SK-N-SH (cell line): ENCODE measurements at regions not wholly inside any gene's neighbourhood (a gene's known extent, or its start where the extent isn't known, plus 50 kb on each side); places are given as distances from the start of the nearest gene placed in this dataset.

Source experiments
- CTCF ChIA-PET: fragments of 300-600, 350-600 bp; formaldehyde crosslinking; extraction: SDS; loops from one replicate; lab custom pipeline; 2021; lab: Yijun Ruan, JAX
- POLR2A ChIA-PET: fragments of 350-600 bp; sonication (Branson Sonifier 250); formaldehyde crosslinking; extraction: SDS; loops from one replicate; lab custom pipeline; 2020; ENCODE audit warnings: antibody characterized with exemption, inconsistent platforms; lab: Yijun Ruan, JAX
- DNase-seq: peaks from one replicate; pipeline ENCODE4 v3.0.0; 2012
- H2AFZ ChIP-seq: fragments of 200-600 bp; sonication (generic); 2 replicates; pipeline ENCODE4 v1.8.1; 2016; ENCODE audit warnings: antibody characterized with exemption, mild to moderate bottlenecking, low read depth
- H3F3A ChIP-seq: fragments of 200-600 bp; sonication (generic); replicated peaks from 2 replicates; pipeline ENCODE3; 2016; ENCODE audit warnings: antibody characterized with exemption, mild to moderate bottlenecking; ENCODE audit not compliant: insufficient read depth
- H3K27ac ChIP-seq, 2 experiments: fragments of 200-500 bp in 1 of 2; fragments of 200-600 bp in 1 of 2; sonication (Bioruptor generic) in 1 of 2; sonication (generic), shearing (Covaris generic) in 1 of 2; 2 replicates each; pipeline versions ENCODE4 v1.5.1 to v1.6.1; 2014 to 2016; ENCODE audit warnings: low read depth in 2 of 2, inconsistent platforms in 1 of 2, low read length in 1 of 2, mild to moderate bottlenecking in 1 of 2, mixed read lengths in 1 of 2
- H3K27me3 ChIP-seq: fragments of 200-600 bp; sonication (generic), shearing (Covaris generic); 2 replicates; pipeline ENCODE4 v1.6.1; 2016; ENCODE audit warnings: mixed run types; ENCODE audit not compliant: insufficient read depth
- H3K36me3 ChIP-seq, 2 experiments: fragments of 200-500 bp in 1 of 2; fragments of 200-600 bp in 1 of 2; sonication (Bioruptor generic) in 1 of 2; sonication (generic) in 1 of 2; replicated peaks in 1 of 2; 2 replicates each; pipeline versions ENCODE3 to v1.5.1; 2014 to 2016; ENCODE audit warnings: low read length in 1 of 2, mild to moderate bottlenecking in 1 of 2; ENCODE audit not compliant: insufficient read depth in 2 of 2, control insufficient read depth in 1 of 2
- H3K4me1 ChIP-seq, 2 experiments: fragments of 200-500 bp in 1 of 2; fragments of 200-600 bp in 1 of 2; sonication (Bioruptor generic) in 1 of 2; sonication (generic), shearing (Covaris generic) in 1 of 2; 2 replicates each; pipeline versions ENCODE4 v1.5.1 to v1.6.1; 2014 to 2016; ENCODE audit warnings: low read depth in 1 of 2, low read length in 1 of 2, mixed run types in 1 of 2; ENCODE audit not compliant: insufficient read depth in 2 of 2, control insufficient read depth in 1 of 2
- H3K4me2 ChIP-seq: fragments of 200-600 bp; sonication (generic), shearing (Covaris generic); 2 replicates; pipeline ENCODE4 v1.6.1; 2017; ENCODE audit warnings: mixed run types
- H3K4me3 ChIP-seq, 2 experiments: fragments of 200-500 bp in 1 of 2; fragments of 200-600 bp in 1 of 2; sonication (Bioruptor generic) in 1 of 2; sonication (generic), shearing (Covaris generic) in 1 of 2; 2 replicates each; pipeline versions ENCODE4 v1.5.1 to v1.8.1; 2014 to 2016; ENCODE audit warnings: low read depth in 2 of 2, inconsistent platforms in 1 of 2, low read length in 1 of 2, mild to moderate bottlenecking in 1 of 2, mixed read lengths in 1 of 2, moderate library complexity in 1 of 2
- H3K79me2 ChIP-seq: fragments of 200-600 bp; sonication (generic); 2 replicates; pipeline ENCODE4 v1.8.1; 2017; ENCODE audit warnings: mild to moderate bottlenecking; ENCODE audit not compliant: insufficient read depth
- H3K9ac ChIP-seq: fragments of 200-600 bp; sonication (generic); 2 replicates; pipeline ENCODE4 v1.6.1; 2017; ENCODE audit warnings: mixed run types
- H3K9me2 ChIP-seq: fragments of 200-600 bp; sonication (generic); 2 replicates; pipeline ENCODE4 v1.6.1; 2017; ENCODE audit warnings: mixed run types
- H3K9me3 ChIP-seq: fragments of 200-600 bp; sonication (generic); 2 replicates; pipeline ENCODE4 v1.6.1; 2017; ENCODE audit warnings: mixed run types, mild to moderate bottlenecking, moderate library complexity
- H4K20me1 ChIP-seq: fragments of 200-600 bp; sonication (generic); 2 replicates; pipeline ENCODE4 v1.6.1; 2017; ENCODE audit warnings: mild to moderate bottlenecking, mixed run types; ENCODE audit not compliant: insufficient read depth
- CHD2 ChIP-seq: fragments of 150-350 bp; IDR thresholded peaks from 2 replicates; pipeline ENCODE4 v1.6.1; 2018; ENCODE audit warnings: low read length; ENCODE audit not compliant: partially characterized antibody
- EP300 ChIP-seq, 2 experiments: IDR thresholded peaks; 2 replicates each; pipeline versions ENCODE4 v1.4.0 to v1.6.1; 2012; ENCODE audit warnings: borderline replicate concordance in 1 of 2, low read depth in 1 of 2, low read length in 1 of 2
- MEF2A ChIP-seq: IDR thresholded peaks from 2 replicates; pipeline ENCODE4 v1.4.0; 2012; ENCODE audit warnings: low read depth, borderline replicate concordance
- NRF1 ChIP-seq: IDR thresholded peaks from 2 replicates; pipeline ENCODE4 v1.6.1; 2012; ENCODE audit warnings: low read depth, mild to moderate bottlenecking, low read length
- POLR2AphosphoS5 ChIP-seq: IDR thresholded peaks from 2 replicates; pipeline ENCODE4 v1.6.1; 2012; ENCODE audit warnings: low read depth, low read length
- RXRA ChIP-seq: IDR thresholded peaks from 2 replicates; pipeline ENCODE4 v1.4.0; 2012; ENCODE audit warnings: low read depth, mild to moderate bottlenecking, borderline replicate concordance
- SMC3 ChIP-seq: IDR thresholded peaks from 2 replicates; pipeline ENCODE4 v1.6.1; 2012; ENCODE audit warnings: low read depth, low read length, improper control_type of control experiment
- WGBS: methylation state at CpG from one replicate; pipeline ENCODE4 v1.1.6; 2017; ENCODE audit warnings: low lambda C conversion rate; 5-methylcytosine and 5-hydroxymethylcytosine counted together
- TF ChIP-seq, protein P1 (sequence below): fragments of 200-600 bp; sonication (generic); IDR thresholded peaks from 2 replicates; pipeline ENCODE4 v1.6.1; 2017; ENCODE audit warnings: antibody characterized with exemption, mild to moderate bottlenecking, moderate library complexity

- Histone ChIP-seq H3K9me3 (no peaks in the 10 kb centered on the region), H3K9me2 (no peaks in the 10 kb centered on the region), H3K9ac (no peak overlapping the region), H3K4me1 (peaks cover 0 to 10% of the 10 kb centered on the region in 2 experiments; a peak in 2 of 4 replicates), H3K79me2 (no peaks in the 10 kb centered on the region), H3K27ac (no peak overlapping the region), H3K36me3 (no peaks in the 10 kb centered on the region), H2AFZ (no peak overlapping the region), H4K20me1 (no peaks in the 10 kb centered on the region), H3K4me3 (no peak overlapping the region), H3F3A (no peaks in the 10 kb centered on the region), H3K4me2 (no peak overlapping the region), H3K27me3 (no peaks in the 10 kb centered on the region)
- no peak for TF ChIP-seq NRF1
- no peak for TF ChIP-seq SMC3
- TF ChIP-seq, protein P1, sequence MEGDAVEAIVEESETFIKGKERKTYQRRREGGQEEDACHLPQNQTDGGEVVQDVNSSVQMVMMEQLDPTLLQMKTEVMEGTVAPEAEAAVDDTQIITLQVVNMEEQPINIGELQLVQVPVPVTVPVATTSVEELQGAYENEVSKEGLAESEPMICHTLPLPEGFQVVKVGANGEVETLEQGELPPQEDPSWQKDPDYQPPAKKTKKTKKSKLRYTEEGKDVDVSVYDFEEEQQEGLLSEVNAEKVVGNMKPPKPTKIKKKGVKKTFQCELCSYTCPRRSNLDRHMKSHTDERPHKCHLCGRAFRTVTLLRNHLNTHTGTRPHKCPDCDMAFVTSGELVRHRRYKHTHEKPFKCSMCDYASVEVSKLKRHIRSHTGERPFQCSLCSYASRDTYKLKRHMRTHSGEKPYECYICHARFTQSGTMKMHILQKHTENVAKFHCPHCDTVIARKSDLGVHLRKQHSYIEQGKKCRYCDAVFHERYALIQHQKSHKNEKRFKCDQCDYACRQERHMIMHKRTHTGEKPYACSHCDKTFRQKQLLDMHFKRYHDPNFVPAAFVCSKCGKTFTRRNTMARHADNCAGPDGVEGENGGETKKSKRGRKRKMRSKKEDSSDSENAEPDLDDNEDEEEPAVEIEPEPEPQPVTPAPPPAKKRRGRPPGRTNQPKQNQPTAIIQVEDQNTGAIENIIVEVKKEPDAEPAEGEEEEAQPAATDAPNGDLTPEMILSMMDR: no peak
- TF ChIP-seq EP300 (IDR thresholded peaks at IDR 0.05; ENCODE audit: borderline replicate concordance in 1 of 2, low read depth in 1 of 2, low read length in 1 of 2): no peak
- DNase-seq: no peak
- WGBS: 69% methylated on average over 11 of the region's 11 CpGs
- ChIA-PET CTCF (interaction anchor here (0.7 to 1.1 kb wide), 3 partner anchors 9 to 694 kb away, joined by 3 to 4 read pairs (median 3); no protein-coding TSS in a partner anchor), POLR2A (no interaction called here)
These were observed 99.1 kb downstream of the ALDH8A1 start for GRCh38 chr6:134850721-134851305.

GRCh38 chr6:134849920-134850447 is 99.9 kb downstream of the ALDH8A1 start:
- Histone ChIP-seq H3K4me1 (peaks cover 0 to 10% of the 10 kb centered on the region in 2 experiments; a peak in 2 of 4 replicates), H3K9me2 (no peaks in the 10 kb centered on the region), H3K36me3 (no peaks in the 10 kb centered on the region), H4K20me1 (no peaks in the 10 kb centered on the region), H3F3A (no peaks in the 10 kb centered on the region), H3K4me3 (no peak overlapping the region), H3K79me2 (no peaks in the 10 kb centered on the region), H3K27me3 (no peaks in the 10 kb centered on the region), H3K9ac (no peak overlapping the region), H3K4me2 (no peak overlapping the region), H3K9me3 (no peaks in the 10 kb centered on the region), H2AFZ (no peak overlapping the region), H3K27ac (no peak overlapping the region)
- POLR2A ChIA-PET: no interaction called here
- 100% methylated on average over 2 of the region's 4 CpGs for WGBS
- DNase-seq: no peak
- CTCF ChIA-PET: interaction anchor here (0.8 to 1.1 kb wide), 4 partner anchors 25 to 693 kb away, joined by 3 to 4 read pairs (median 3); no protein-coding TSS in a partner anchor
- TF ChIP-seq MEF2A: no peak
- TF ChIP-seq POLR2AphosphoS5: no peak
- no peak for TF ChIP-seq RXRA
- no peak for TF ChIP-seq CHD2
- TF ChIP-seq, protein P1: no peak
